IMR-90 (cell line): ENCODE measurements at regions not wholly inside any gene's neighbourhood (a gene's known extent, or its start where the extent isn't known, plus 50 kb on each side); places are given as distances from the start of the nearest gene placed in this dataset.

ENCODE experiments used
- ATAC-seq: fragments of 200-7000 bp; cut with Tn5 transposase; 2 replicates; pipeline ENCODE4 v1.9.1; 2020; ENCODE audit warnings: low read depth, mild to moderate bottlenecking, moderate library complexity
- BruUV-seq: library from RNA; stranded (reverse); fragments of 400-500 nt; replicated peaks from 2 replicates; lab custom pipeline; 2021; lab: Mats Ljungman, UMichigan
- CTCF ChIA-PET: fragments of 300-600 bp; formaldehyde crosslinking; extraction: SDS; loops from one replicate; lab custom pipeline; 2021; ENCODE audit warnings: antibody characterized with exemption; lab: Yijun Ruan, JAX
- POLR2A ChIA-PET: fragments of 300-600 bp; sonication (Branson Sonifier 250); formaldehyde crosslinking; loops from one replicate; lab custom pipeline; 2022; ENCODE audit warnings: antibody characterized with exemption; ENCODE audit not compliant: unreplicated experiment; lab: Charles Lee
- DNase-seq: peaks from one replicate; pipeline ENCODE4 v3.0.0; 2013
- H2AFZ ChIP-seq: replicated peaks from 2 replicates; pipeline ENCODE3; 2013; ENCODE audit warnings: low read length, mild to moderate bottlenecking; ENCODE audit not compliant: poor library complexity
- H2AK5ac ChIP-seq: 2 replicates; pipeline ENCODE4 v1.6.1; 2013; ENCODE audit warnings: low read depth, low read length, inconsistent platforms
- H2AK9ac ChIP-seq: replicated peaks from 2 replicates; pipeline ENCODE3; 2013; ENCODE audit warnings: mild to moderate bottlenecking, low read depth, low read length, moderate library complexity; ENCODE audit not compliant: poor library complexity
- H2BK120ac ChIP-seq: 2 replicates; pipeline ENCODE4 v1.6.1; 2013; ENCODE audit warnings: low read depth, low read length, inconsistent platforms
- H2BK15ac ChIP-seq: 3 replicates; pipeline ENCODE4 v1.6.1; 2013; ENCODE audit warnings: low read depth, low read length, inconsistent platforms
- H2BK20ac ChIP-seq: 2 replicates; pipeline ENCODE4 v1.6.1; 2013; ENCODE audit warnings: low read depth, mild to moderate bottlenecking, inconsistent platforms, low read length, moderate library complexity
- H2BK5ac ChIP-seq: 2 replicates; pipeline ENCODE4 v1.6.1; 2013; ENCODE audit warnings: mild to moderate bottlenecking, low read depth, low read length, inconsistent platforms; ENCODE audit not compliant: poor library complexity, severe bottlenecking
- H3K14ac ChIP-seq: replicated peaks from 2 replicates; pipeline ENCODE4 v1.6.1; 2013; ENCODE audit warnings: low read depth, low read length, inconsistent platforms
- H3K18ac ChIP-seq: 2 replicates; pipeline ENCODE4 v1.6.1; 2013; ENCODE audit warnings: low read depth, low read length, control low read depth
- H3K23ac ChIP-seq: 2 replicates; pipeline ENCODE4 v1.6.1; 2013; ENCODE audit warnings: low read depth, low read length, inconsistent platforms
- H3K27ac ChIP-seq: 2 replicates; pipeline ENCODE4 v1.5.1; 2013; ENCODE audit warnings: mild to moderate bottlenecking, control low read depth, low read length; ENCODE audit not compliant: insufficient read depth
- H3K27me3 ChIP-seq: 2 replicates; pipeline ENCODE4 v1.6.1; 2013; ENCODE audit warnings: low read length; ENCODE audit not compliant: control insufficient read depth, insufficient read depth
- H3K36me3 ChIP-seq: 2 replicates; pipeline ENCODE4 v1.6.1; 2013; ENCODE audit warnings: low read length, mixed read lengths; ENCODE audit not compliant: control insufficient read depth, insufficient read depth
- H3K4ac ChIP-seq: 2 replicates; pipeline ENCODE4 v1.6.1; 2013; ENCODE audit warnings: low read depth, low read length, inconsistent platforms
- H3K4me1 ChIP-seq: 2 replicates; pipeline ENCODE4 v1.6.1; 2013; ENCODE audit warnings: low read length, mixed read lengths; ENCODE audit not compliant: control insufficient read depth, insufficient read depth
- H3K4me2 ChIP-seq: 2 replicates; pipeline ENCODE4 v1.6.1; 2013; ENCODE audit warnings: low read depth, mild to moderate bottlenecking, control low read depth, low read length, moderate library complexity
- H3K4me3 ChIP-seq: 2 replicates; pipeline ENCODE4 v1.5.1; 2013; ENCODE audit warnings: low read depth, mild to moderate bottlenecking, control low read depth, low read length, moderate library complexity; ENCODE audit not compliant: insufficient read depth
- H3K56ac ChIP-seq: 2 replicates; pipeline ENCODE4 v1.6.1; 2013; ENCODE audit warnings: low read length, inconsistent platforms; ENCODE audit not compliant: insufficient read depth; ENCODE audit errors: extremely low read depth
- H3K79me1 ChIP-seq, 2 experiments: 2 replicates each; pipeline ENCODE4 v1.6.1; 2013; ENCODE audit warnings: low read length in 2 of 2, inconsistent platforms in 1 of 2, low read depth in 1 of 2
- H3K9ac ChIP-seq: 2 replicates; pipeline ENCODE4 v1.6.1; 2013; ENCODE audit warnings: low read depth, low read length, control low read depth
- H3K9me1 ChIP-seq: 2 replicates; pipeline ENCODE4 v1.6.1; 2013; ENCODE audit warnings: low read length, inconsistent platforms; ENCODE audit not compliant: insufficient read depth
- H3K9me3 ChIP-seq: 2 replicates; pipeline ENCODE4 v1.6.1; 2013; ENCODE audit warnings: low read length; ENCODE audit not compliant: control insufficient read depth, insufficient read depth
- H4K20me1 ChIP-seq: 2 replicates; pipeline ENCODE4 v1.6.1; 2013; ENCODE audit warnings: low read length, inconsistent platforms; ENCODE audit not compliant: insufficient read depth
- H4K5ac ChIP-seq: 2 replicates; pipeline ENCODE4 v1.6.1; 2013; ENCODE audit warnings: mild to moderate bottlenecking, low read depth, low read length, control low read depth
- H4K8ac ChIP-seq, 2 experiments: 2 replicates each; pipeline ENCODE4 v1.6.1; 2013; ENCODE audit warnings: low read depth in 2 of 2, low read length in 2 of 2, control low read depth in 1 of 2, inconsistent platforms in 1 of 2
- H4K91ac ChIP-seq: 2 replicates; pipeline ENCODE4 v1.6.1; 2013; ENCODE audit warnings: low read depth, low read length, inconsistent platforms; ENCODE audit not compliant: insufficient read depth
- BHLHE40 ChIP-seq: fragments of 150-350 bp; IDR thresholded peaks from 2 replicates; pipeline ENCODE4 v1.6.1; 2016; ENCODE audit warnings: mild to moderate bottlenecking, low read depth, low read length
- CEBPB ChIP-seq: IDR thresholded peaks from 2 replicates; pipeline ENCODE4 v1.6.1; 2012; ENCODE audit warnings: low read depth, low read length, improper control_type of control experiment
- CHD1 ChIP-seq: IDR thresholded peaks from 2 replicates; pipeline ENCODE4 v1.6.1; 2012; ENCODE audit warnings: low read depth, low read length, improper control_type of control experiment
- FOS ChIP-seq: fragments of 150-350 bp; IDR thresholded peaks from 2 replicates; pipeline ENCODE4 v1.6.1; 2016; ENCODE audit warnings: low read depth, low read length
- MAFK ChIP-seq: IDR thresholded peaks from 2 replicates; pipeline ENCODE4 v1.6.1; 2012; ENCODE audit warnings: low read depth, low read length, improper control_type of control experiment
- MAZ ChIP-seq: IDR thresholded peaks from 2 replicates; pipeline ENCODE4 v1.6.1; 2012; ENCODE audit warnings: low read depth, mild to moderate bottlenecking, low read length, improper control_type of control experiment, moderate library complexity, borderline replicate concordance
- MXI1 ChIP-seq: IDR thresholded peaks from 2 replicates; pipeline ENCODE4 v1.6.1; 2012; ENCODE audit warnings: low read depth, mild to moderate bottlenecking, low read length, moderate library complexity, borderline replicate concordance
- NFE2L2 ChIP-seq: fragments of 150-350 bp; IDR thresholded peaks from 2 replicates; pipeline ENCODE4 v1.6.1; 2016; ENCODE audit warnings: low read depth, mild to moderate bottlenecking, low read length
- POLR2A ChIP-seq: IDR thresholded peaks from 2 replicates; pipeline ENCODE4 v1.6.1; 2012; ENCODE audit warnings: mild to moderate bottlenecking, low read depth, low read length
- RCOR1 ChIP-seq: IDR thresholded peaks from 2 replicates; pipeline ENCODE4 v1.6.1; 2012; ENCODE audit warnings: mild to moderate bottlenecking, low read length, improper control_type of control experiment; ENCODE audit not compliant: insufficient replicate concordance
- RFX5 ChIP-seq: IDR thresholded peaks from 2 replicates; pipeline ENCODE4 v1.8.0; 2012; ENCODE audit warnings: low read depth, mild to moderate bottlenecking, low read length, moderate library complexity
- SMC3 ChIP-seq: fragments of 150-350 bp; IDR thresholded peaks from 2 replicates; pipeline ENCODE4 v1.6.1; 2016; ENCODE audit warnings: low read depth, mild to moderate bottlenecking, antibody characterized with exemption, low read length, moderate library complexity
- WGBS, 2 experiments: methylation state at CpG; one replicate each; pipeline versions ENCODE4 v1.1.5 to v1.1.7; 2013; ENCODE audit warnings: missing lambda C conversion rate in 2 of 2; ENCODE audit not compliant: insufficient read length in 1 of 2; ENCODE audit errors: extremely low coverage in 2 of 2; 5-methylcytosine and 5-hydroxymethylcytosine counted together
- dilution Hi-C: fragments of 300-500 bp; cut with HindIII; formaldehyde crosslinking; loops from one replicate; pipeline ENCODE4 v1.14.3; 2018; ENCODE audit warnings: low sequenced_read_pairs; ENCODE audit not compliant: unreplicated experiment
- in situ Hi-C: fragments of 300-500 bp; cut with MboI; formaldehyde crosslinking; loops from 3 replicates; pipeline ENCODE4 v1.14.3; 2019; ENCODE audit warnings: low sequenced_read_pairs, inconsistent platforms, mixed read lengths
- intact Hi-C: fragments of 100-400 bp; cut with micrococcal nuclease; formaldehyde crosslinking; loops from 2 replicates; pipeline ENCODE4 v1.10.0; 2022
- TF ChIP-seq, protein P1 (sequence below): fragments of 150-350 bp; IDR thresholded peaks from 2 replicates; pipeline ENCODE4 v1.6.1; 2016; ENCODE audit warnings: low read depth, mild to moderate bottlenecking, low read length, moderate library complexity, borderline replicate concordance
- TF ChIP-seq, protein P2 (sequence below): fragments of 150-350 bp; IDR thresholded peaks from 2 replicates; pipeline ENCODE4 v1.6.1; 2017; ENCODE audit warnings: mild to moderate bottlenecking, antibody characterized with exemption, low read length, low read depth

GRCh38 chr3:28868897-28869296 is 412.0 kb upstream of the RBMS3 start:
- no peaks in the 10 kb centered on the region for H3K9me3 ChIP-seq
- DNase-seq (no peak), ATAC-seq (no peak)
- H3K9me1 ChIP-seq: no peaks in the 10 kb centered on the region
- 100% methylated on average over 1 of the region's 2 CpGs; no CpG with 5 or more reads in 1 of the 2 experiments for WGBS, 2 experiments
- H3K4me1 ChIP-seq: no peaks in the 10 kb centered on the region
- H3K9ac ChIP-seq: no peak overlapping the region
- TF ChIP-seq RFX5 (no peak), RCOR1 (no peak), BHLHE40 (no peak), POLR2A (no peak), CEBPB (no peak), CHD1 (no peak), MAZ (no peak), MXI1 (no peak), SMC3 (no peak), FOS (no peak), NFE2L2 (peak; percentile 84), MAFK (peak; percentile 97)
- TF ChIP-seq, protein P1, sequence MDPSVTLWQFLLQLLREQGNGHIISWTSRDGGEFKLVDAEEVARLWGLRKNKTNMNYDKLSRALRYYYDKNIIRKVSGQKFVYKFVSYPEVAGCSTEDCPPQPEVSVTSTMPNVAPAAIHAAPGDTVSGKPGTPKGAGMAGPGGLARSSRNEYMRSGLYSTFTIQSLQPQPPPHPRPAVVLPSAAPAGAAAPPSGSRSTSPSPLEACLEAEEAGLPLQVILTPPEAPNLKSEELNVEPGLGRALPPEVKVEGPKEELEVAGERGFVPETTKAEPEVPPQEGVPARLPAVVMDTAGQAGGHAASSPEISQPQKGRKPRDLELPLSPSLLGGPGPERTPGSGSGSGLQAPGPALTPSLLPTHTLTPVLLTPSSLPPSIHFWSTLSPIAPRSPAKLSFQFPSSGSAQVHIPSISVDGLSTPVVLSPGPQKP: no peak
- TF ChIP-seq, protein P2, sequence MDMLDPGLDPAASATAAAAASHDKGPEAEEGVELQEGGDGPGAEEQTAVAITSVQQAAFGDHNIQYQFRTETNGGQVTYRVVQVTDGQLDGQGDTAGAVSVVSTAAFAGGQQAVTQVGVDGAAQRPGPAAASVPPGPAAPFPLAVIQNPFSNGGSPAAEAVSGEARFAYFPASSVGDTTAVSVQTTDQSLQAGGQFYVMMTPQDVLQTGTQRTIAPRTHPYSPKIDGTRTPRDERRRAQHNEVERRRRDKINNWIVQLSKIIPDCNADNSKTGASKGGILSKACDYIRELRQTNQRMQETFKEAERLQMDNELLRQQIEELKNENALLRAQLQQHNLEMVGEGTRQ: no peak
- no peak overlapping the region for H3K14ac ChIP-seq
- BruUV-seq: no TSS peak
- H3K36me3 ChIP-seq: no peaks in the 10 kb centered on the region
- dilution Hi-C loops (no loop called here), in situ Hi-C loops (no loop called here), intact Hi-C loops (no loop called here)
- no peak overlapping the region for H3K4ac ChIP-seq
- H2BK120ac ChIP-seq: no peak overlapping the region
- no peak overlapping the region for H4K91ac ChIP-seq
- no peak overlapping the region for H2BK20ac ChIP-seq
- no peak overlapping the region for H3K4me3 ChIP-seq
- H2BK5ac ChIP-seq: no peak overlapping the region
- H3K27ac ChIP-seq: no peak overlapping the region
- H3K23ac ChIP-seq: no peak overlapping the region
- no peak overlapping the region for H2AK5ac ChIP-seq
- H2AFZ ChIP-seq: no peak overlapping the region
- H2BK15ac ChIP-seq: no peak overlapping the region
- no peak overlapping the region for H3K4me2 ChIP-seq
- ChIA-PET CTCF (no interaction called here), POLR2A (no interaction called here)
- H2AK9ac ChIP-seq: no peak overlapping the region
- no peak overlapping the region for H4K5ac ChIP-seq
- H3K27me3 ChIP-seq: peaks cover 3% of the 10 kb centered on the region; the same call in 1 of the 2 replicates
- no peaks in the 10 kb centered on the region for H4K20me1 ChIP-seq
- no peaks in the 10 kb centered on the region for H3K79me1 ChIP-seq
- H4K8ac ChIP-seq: no peak overlapping the region
- H3K56ac ChIP-seq: no peak overlapping the region
- H3K18ac ChIP-seq: no peak overlapping the region
